ENCODE measurements at regions not wholly inside any gene's neighbourhood (a gene's known extent, or its start where the extent isn't known, plus 50 kb on each side); places are given as distances from the start of the nearest gene placed in this dataset.
"Not testable (repeated sequence)": the region's sequence is repeated elsewhere in the genome, so short reads cannot be mapped to it uniquely, and the experiment has no call there.

- H3K9ac ChIP-seq (ENCODE audit: low read depth, low read length); H3K27ac ChIP-seq (ENCODE audit: low read depth, low read length); H3K27me3 ChIP-seq (ENCODE audit: insufficient read depth, low read length); H3K9me3 ChIP-seq (ENCODE audit: insufficient read depth, low read depth, low read length); H3K4me1 ChIP-seq (ENCODE audit: insufficient read depth, low read length); H3K4me3 ChIP-seq (ENCODE audit: low read length); H3K36me3 ChIP-seq (ENCODE audit: insufficient read depth, low read length): not testable (repeated sequence)
- 95% methylated on average over 10 of the region's 12 CpGs for WGBS
These were observed 361.0 kb upstream of the HS6ST1 start for GRCh38 chr2:128679680-128680079.

GRCh38 chr2:128681507-128681906 is 362.8 kb upstream of the HS6ST1 start:
- Histone ChIP-seq H3K9ac (ENCODE audit: low read depth, low read length) (no peak overlapping the region), H3K4me3 (ENCODE audit: low read length) (no peak overlapping the region), H3K27ac (ENCODE audit: low read depth, low read length) (no peak overlapping the region), H3K9me3 (ENCODE audit: insufficient read depth, low read depth, low read length) (no peaks in the 10 kb centered on the region), H3K4me1 (ENCODE audit: insufficient read depth, low read length) (no peaks in the 10 kb centered on the region), H3K27me3 (ENCODE audit: insufficient read depth, low read length) (no peaks in the 10 kb centered on the region), H3K36me3 (ENCODE audit: insufficient read depth, low read length) (no peaks in the 10 kb centered on the region)
- WGBS: 78% methylated on average over 5 of the region's 5 CpGs

- Histone ChIP-seq H3K4me1 (ENCODE audit: insufficient read depth, low read length) (no peaks in the 10 kb centered on the region), H3K36me3 (ENCODE audit: insufficient read depth, low read length) (no peaks in the 10 kb centered on the region), H3K27me3 (ENCODE audit: insufficient read depth, low read length) (no peaks in the 10 kb centered on the region), H3K4me3 (ENCODE audit: low read length) (no peak overlapping the region), H3K9ac (ENCODE audit: low read depth, low read length) (no peak overlapping the region), H3K9me3 (ENCODE audit: insufficient read depth, low read depth, low read length) (no peaks in the 10 kb centered on the region), H3K27ac (ENCODE audit: low read depth, low read length) (no peak overlapping the region)
- 90% methylated on average over 6 of the region's 7 CpGs for WGBS
These were observed 363.6 kb upstream of the HS6ST1 start for GRCh38 chr2:128682266-128682665.

- Histone ChIP-seq H3K4me3 (ENCODE audit: low read length) (no peak overlapping the region), H3K9me3 (ENCODE audit: insufficient read depth, low read depth, low read length) (no peaks in the 10 kb centered on the region), H3K4me1 (ENCODE audit: insufficient read depth, low read length) (no peaks in the 10 kb centered on the region), H3K36me3 (ENCODE audit: insufficient read depth, low read length) (no peaks in the 10 kb centered on the region), H3K27me3 (ENCODE audit: insufficient read depth, low read length) (no peaks in the 10 kb centered on the region), H3K27ac (ENCODE audit: low read depth, low read length) (no peak overlapping the region), H3K9ac (ENCODE audit: low read depth, low read length) (no peak overlapping the region)
- WGBS: 87% methylated on average over 13 of the region's 13 CpGs
These were observed 364.1 kb upstream of the HS6ST1 start for GRCh38 chr2:128682729-128683284.

- no peaks in the 10 kb centered on the region for H3K4me1 ChIP-seq (ENCODE audit: insufficient read depth, low read length)
- 90% methylated on average over 1 of the region's 2 CpGs for WGBS
These were observed 365.9 kb upstream of the HS6ST1 start for GRCh38 chr2:128684523-128684922.

GRCh38 chr2:128685841-128686496 is 367.3 kb upstream of the HS6ST1 start:
- Histone ChIP-seq H3K9me3 (ENCODE audit: insufficient read depth, low read depth, low read length) (no peaks in the 10 kb centered on the region), H3K9ac (ENCODE audit: low read depth, low read length) (no peak overlapping the region), H3K36me3 (ENCODE audit: insufficient read depth, low read length) (no peaks in the 10 kb centered on the region), H3K27me3 (ENCODE audit: insufficient read depth, low read length) (no peaks in the 10 kb centered on the region), H3K4me3 (ENCODE audit: low read length) (no peak overlapping the region), H3K27ac (ENCODE audit: low read depth, low read length) (no peak overlapping the region), H3K4me1 (ENCODE audit: insufficient read depth, low read length) (no peaks in the 10 kb centered on the region)
- 96% methylated on average over 9 of the region's 10 CpGs for WGBS

More at GRCh38 chr2:128684523-128684922, 365.9 kb upstream of the HS6ST1 start:
- Histone ChIP-seq H3K9ac (ENCODE audit: low read depth, low read length) (no peak overlapping the region), H3K4me3 (ENCODE audit: low read length) (no peak overlapping the region), H3K27me3 (ENCODE audit: insufficient read depth, low read length) (no peaks in the 10 kb centered on the region), H3K27ac (ENCODE audit: low read depth, low read length) (no peak overlapping the region), H3K9me3 (ENCODE audit: insufficient read depth, low read depth, low read length) (no peaks in the 10 kb centered on the region), H3K36me3 (ENCODE audit: insufficient read depth, low read length) (no peaks in the 10 kb centered on the region)

GRCh38 chr2:128686497-128686859 is 367.8 kb upstream of the HS6ST1 start:
- no peaks in the 10 kb centered on the region for H3K36me3 ChIP-seq (ENCODE audit: insufficient read depth, low read length)
- no peaks in the 10 kb centered on the region for H3K9me3 ChIP-seq (ENCODE audit: insufficient read depth, low read depth, low read length)
- no peak overlapping the region for H3K27ac ChIP-seq (ENCODE audit: low read depth, low read length)
- no peaks in the 10 kb centered on the region for H3K4me1 ChIP-seq (ENCODE audit: insufficient read depth, low read length)
- H3K4me3 ChIP-seq (ENCODE audit: low read length): no peak overlapping the region
- no peak overlapping the region for H3K9ac ChIP-seq (ENCODE audit: low read depth, low read length)
- H3K27me3 ChIP-seq (ENCODE audit: insufficient read depth, low read length): no peaks in the 10 kb centered on the region
- 94% methylated on average over 4 of the region's 4 CpGs for WGBS

- H3K36me3 ChIP-seq (ENCODE audit: insufficient read depth, low read length): no peaks in the 10 kb centered on the region
- no peak overlapping the region for H3K27ac ChIP-seq (ENCODE audit: low read depth, low read length)
- H3K27me3 ChIP-seq (ENCODE audit: insufficient read depth, low read length): no peaks in the 10 kb centered on the region
- H3K9ac ChIP-seq (ENCODE audit: low read depth, low read length): no peak overlapping the region
- H3K9me3 ChIP-seq (ENCODE audit: insufficient read depth, low read depth, low read length): no peaks in the 10 kb centered on the region
- peaks cover 4% of the 10 kb centered on the region; the same call in 1 of the 2 replicates for H3K4me1 ChIP-seq (ENCODE audit: insufficient read depth, low read length)
- WGBS: 95% methylated on average over 6 of the region's 6 CpGs
- no peak overlapping the region for H3K4me3 ChIP-seq (ENCODE audit: low read length)
These were observed 368.4 kb upstream of the HS6ST1 start for GRCh38 chr2:128686881-128687555.

GRCh38 chr2:128687565-128687964 is 368.9 kb upstream of the HS6ST1 start:
- Histone ChIP-seq H3K4me3 (ENCODE audit: low read length) (no peak overlapping the region), H3K4me1 (ENCODE audit: insufficient read depth, low read length) (peaks cover 4% of the 10 kb centered on the region; the same call in 1 of the 2 replicates), H3K9me3 (ENCODE audit: insufficient read depth, low read depth, low read length) (no peaks in the 10 kb centered on the region), H3K27ac (ENCODE audit: low read depth, low read length) (no peak overlapping the region), H3K36me3 (ENCODE audit: insufficient read depth, low read length) (no peaks in the 10 kb centered on the region), H3K9ac (ENCODE audit: low read depth, low read length) (no peak overlapping the region), H3K27me3 (ENCODE audit: insufficient read depth, low read length) (no peaks in the 10 kb centered on the region)
- WGBS: 96% methylated on average over 4 of the region's 4 CpGs

- 94% methylated on average over 14 of the region's 14 CpGs for WGBS
- no peaks in the 10 kb centered on the region for H3K9me3 ChIP-seq (ENCODE audit: insufficient read depth, low read depth, low read length)
- no peak overlapping the region for H3K27ac ChIP-seq (ENCODE audit: low read depth, low read length)
- H3K27me3 ChIP-seq (ENCODE audit: insufficient read depth, low read length): no peaks in the 10 kb centered on the region
- peaks cover 4% of the 10 kb centered on the region; the same call in 1 of the 2 replicates for H3K4me1 ChIP-seq (ENCODE audit: insufficient read depth, low read length)
- H3K4me3 ChIP-seq (ENCODE audit: low read length): no peak overlapping the region
- H3K36me3 ChIP-seq (ENCODE audit: insufficient read depth, low read length): no peaks in the 10 kb centered on the region
- no peak overlapping the region for H3K9ac ChIP-seq (ENCODE audit: low read depth, low read length)
These were observed 371.3 kb upstream of the HS6ST1 start for GRCh38 chr2:128689971-128690370.

GRCh38 chr2:128690431-128690830 is 371.8 kb upstream of the HS6ST1 start:
- 96% methylated on average over 14 of the region's 14 CpGs for WGBS
- Histone ChIP-seq H3K9ac (ENCODE audit: low read depth, low read length) (no peak overlapping the region), H3K36me3 (ENCODE audit: insufficient read depth, low read length) (no peaks in the 10 kb centered on the region), H3K27ac (ENCODE audit: low read depth, low read length) (no peak overlapping the region), H3K27me3 (ENCODE audit: insufficient read depth, low read length) (no peaks in the 10 kb centered on the region), H3K9me3 (ENCODE audit: insufficient read depth, low read depth, low read length) (no peaks in the 10 kb centered on the region), H3K4me1 (ENCODE audit: insufficient read depth, low read length) (peaks cover 4% of the 10 kb centered on the region; the same call in 1 of the 2 replicates), H3K4me3 (ENCODE audit: low read length) (no peak overlapping the region)
